ENCODE measurements at regions not wholly inside any gene's neighbourhood (a gene's known extent, or its start where the extent isn't known, plus 50 kb on each side); places are given as distances from the start of the nearest gene placed in this dataset.
"Not testable (repeated sequence)": the region's sequence is repeated elsewhere in the genome, so short reads cannot be mapped to it uniquely, and the experiment has no call there.

DNA sequence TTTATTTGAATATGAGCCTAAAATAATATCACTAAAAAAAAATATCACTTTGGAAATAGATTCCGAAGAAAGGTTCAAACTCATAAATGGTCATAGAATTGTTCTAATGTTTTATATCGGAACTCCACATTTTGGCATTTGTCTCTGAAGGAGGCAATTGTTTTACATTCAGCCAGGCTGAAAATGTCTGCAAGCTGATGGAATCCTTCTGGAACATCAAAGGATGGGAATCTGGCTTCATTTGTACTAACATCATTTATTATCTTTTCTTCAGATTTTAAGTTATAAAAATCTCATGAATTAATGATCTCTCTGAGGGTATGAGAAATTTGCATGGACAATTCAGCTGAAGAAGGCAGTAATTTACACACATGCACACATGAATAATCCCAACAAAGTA, 251.4 kb upstream of the RGMA start:
- DNase-seq: no peak

DNA sequence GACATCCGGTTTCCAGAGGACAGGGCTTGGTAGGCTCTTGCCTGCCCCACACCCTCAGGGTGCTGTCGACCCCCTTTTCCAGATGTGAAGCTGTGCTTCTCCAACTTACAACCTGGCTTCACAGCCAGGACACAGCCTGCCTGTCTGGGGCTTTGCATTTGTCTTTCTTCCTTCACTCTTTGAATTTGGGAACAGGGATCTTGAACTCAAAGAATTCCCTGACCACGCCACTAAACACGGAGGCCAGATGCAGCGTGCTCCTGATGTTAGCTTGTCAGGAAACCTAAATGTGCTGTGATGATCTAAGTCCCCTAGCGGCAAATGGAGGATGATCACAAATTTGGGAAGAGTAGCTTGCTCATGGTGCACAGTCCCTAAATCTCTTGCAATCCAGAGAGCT, 244.8 kb upstream of the RGMA start:
- DNase-seq: no peak

DNA sequence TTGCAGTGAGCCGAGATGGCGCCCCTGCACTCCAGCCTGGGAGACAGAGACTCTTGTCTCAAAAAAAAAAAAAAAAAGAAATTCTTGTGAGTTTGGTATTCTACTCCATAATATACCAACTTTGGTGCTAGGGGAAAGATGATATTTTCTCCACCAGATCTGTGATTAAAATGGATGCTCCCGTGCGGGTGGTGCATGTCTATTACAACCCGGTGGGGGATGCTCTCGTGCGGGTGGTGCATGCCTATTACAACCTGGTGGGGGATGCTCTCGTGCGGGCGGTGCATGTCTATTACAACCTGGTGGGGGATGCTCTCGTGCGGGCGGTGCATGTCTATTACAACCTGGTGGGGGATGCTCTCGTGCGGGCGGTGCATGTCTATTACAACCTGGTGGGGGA, 244.1 kb upstream of the RGMA start:
- DNase-seq: not testable (repeated sequence)

DNA sequence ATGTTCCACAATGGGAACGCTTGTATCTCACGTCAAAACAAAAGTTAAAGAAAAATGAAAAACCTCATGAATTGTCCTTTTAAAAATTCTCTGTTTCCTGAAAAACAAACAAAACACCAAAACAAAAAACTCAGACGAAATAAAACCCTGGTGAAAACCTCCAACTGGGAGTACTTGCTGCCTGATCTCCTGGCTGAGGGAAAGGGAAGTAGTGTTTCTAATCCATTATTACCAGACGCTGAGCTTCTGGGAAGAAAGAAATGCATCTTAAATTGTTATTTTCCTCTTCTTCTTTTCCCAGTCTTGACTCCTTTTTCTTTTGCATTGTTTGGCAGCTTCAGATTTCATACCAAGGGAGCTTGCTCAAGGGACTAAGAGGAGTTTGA, 243.2 kb upstream of the RGMA start:
- DNase-seq: no peak

GRCh38 chr15:93331545-93332167, 242.6 kb upstream of the RGMA start:
- no peak for DNase-seq

- no peak for DNase-seq
Observed at GRCh38 chr15:93330912-93331544, 242.0 kb upstream of the RGMA start.

GRCh38 chr15:93327364-93327763, 238.4 kb upstream of the RGMA start:
- DNase-seq: no peak

GRCh38 chr15:93324186-93324975, 235.4 kb upstream of the RGMA start:
- no peak for DNase-seq

- no peak for DNase-seq
Observed at GRCh38 chr15:93321881-93322282, 232.9 kb upstream of the RGMA start.

- DNase-seq: no peak
Observed at GRCh38 chr15:93319121-93319814, 230.3 kb upstream of the RGMA start.

- DNase-seq: no peak
Observed at GRCh38 chr15:93317772-93318171, 228.8 kb upstream of the RGMA start.

GRCh38 chr15:93314245-93314644, 225.2 kb upstream of the RGMA start:
- DNase-seq: no peak

DNA sequence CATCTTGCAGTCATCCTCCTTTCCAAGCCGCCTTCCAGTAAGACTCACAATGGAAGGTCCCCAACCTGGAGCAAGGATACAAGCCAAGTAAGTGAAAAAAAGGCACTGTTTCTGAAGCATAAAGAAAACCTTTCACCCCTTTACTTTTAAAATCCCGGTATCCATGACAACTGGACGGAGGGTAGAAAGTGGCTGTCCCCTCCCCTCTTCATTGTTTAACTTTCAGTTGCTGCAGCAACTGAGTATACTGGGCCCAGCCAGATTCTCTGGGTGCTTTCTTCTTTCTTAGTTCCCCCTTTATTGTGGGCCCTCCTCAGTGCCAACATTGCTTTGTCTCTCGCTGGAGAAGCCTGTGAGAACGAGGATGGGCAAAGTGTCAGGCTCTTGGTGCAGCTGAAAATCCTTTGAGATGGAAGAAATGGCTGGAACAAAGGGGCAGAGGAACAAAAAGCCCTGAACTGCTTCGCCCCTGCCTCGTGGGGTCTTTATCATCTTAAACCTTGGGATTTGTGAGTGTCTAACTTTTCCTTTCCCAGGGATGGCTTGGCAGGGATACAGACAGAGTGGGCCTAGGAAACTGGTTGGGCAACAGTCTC, 224.0 kb upstream of the RGMA start:
- no peak for DNase-seq

- no peak for DNase-seq
Observed at GRCh38 chr15:93311620-93312019, 222.6 kb upstream of the RGMA start.

DNA sequence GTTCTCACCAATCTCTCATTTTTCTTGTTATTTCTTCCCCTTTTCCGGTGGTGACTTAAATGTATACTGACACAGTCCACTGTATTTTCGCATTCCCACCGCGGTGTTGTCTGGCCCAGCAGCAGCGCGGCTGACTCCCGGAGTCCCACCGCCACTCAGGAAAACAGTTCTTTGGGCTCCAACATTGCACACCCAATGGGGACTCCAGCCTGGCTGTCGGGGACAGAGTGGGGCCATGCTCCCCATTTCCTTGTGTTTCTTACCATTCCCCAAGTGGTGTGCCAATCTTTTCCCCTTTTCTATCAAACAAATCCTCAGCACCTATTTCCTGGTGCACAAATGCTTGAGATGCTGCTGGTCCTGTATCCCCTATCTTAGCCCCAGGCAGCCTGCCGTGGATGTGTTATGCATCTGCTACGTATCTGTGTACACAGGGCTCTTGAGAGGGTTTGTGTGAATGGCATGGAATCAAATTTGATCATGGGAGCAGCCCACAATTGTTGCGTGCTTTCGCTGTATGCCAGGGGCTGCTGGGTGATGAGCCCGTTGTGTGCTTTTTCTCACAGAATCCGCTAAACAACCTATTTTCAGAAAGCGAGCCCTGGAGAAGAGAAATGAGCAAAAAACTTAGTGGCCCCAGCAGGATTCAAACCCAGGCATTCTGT, 219.1 kb upstream of the RGMA start:
- DNase-seq: no peak

DNA sequence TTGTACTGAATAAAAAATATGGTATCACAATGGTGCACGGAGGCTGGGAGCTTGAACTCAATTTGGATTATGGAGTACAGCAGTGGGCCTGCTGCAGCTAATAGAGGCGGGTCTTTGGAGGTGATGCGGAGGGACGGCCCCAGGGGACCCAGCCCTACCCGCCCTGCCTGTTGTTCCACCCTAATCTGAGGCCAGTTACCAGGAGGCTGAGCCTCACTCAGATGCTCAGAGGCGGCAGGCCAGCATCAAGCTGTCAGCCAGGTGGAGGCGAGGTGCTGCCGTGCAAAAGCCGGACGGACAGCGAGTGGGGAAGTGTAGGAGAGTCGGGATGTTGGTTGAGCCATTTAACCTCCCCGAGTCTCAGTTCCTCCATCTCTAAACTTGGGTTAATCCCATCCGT, 218.5 kb upstream of the RGMA start:
- no peak for DNase-seq

DNA sequence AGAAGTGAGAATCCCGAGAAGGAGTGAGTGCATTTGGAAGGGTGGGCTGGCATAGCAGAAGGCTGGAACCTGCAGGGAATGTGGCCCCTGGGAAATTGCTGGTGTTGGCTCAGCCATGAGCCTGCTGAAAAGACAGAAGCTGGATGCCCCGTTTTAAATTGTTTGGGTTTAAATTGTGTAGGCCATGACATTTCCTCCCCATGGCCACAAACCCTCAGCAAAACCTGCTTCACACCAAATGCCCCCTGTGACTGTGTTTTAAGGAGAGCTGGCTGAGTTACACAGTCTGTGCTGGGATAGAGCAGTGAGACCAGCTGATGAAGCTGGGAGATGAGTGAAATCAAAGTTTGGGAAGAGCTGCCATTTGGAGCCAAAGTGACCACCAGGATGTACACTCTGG, 216.3 kb upstream of the RGMA start:
- DNase-seq: no peak

GRCh38 chr15:93302080-93302765, 213.2 kb upstream of the RGMA start:
- DNase-seq: no peak

GRCh38 chr15:93300796-93301195, 211.8 kb upstream of the RGMA start:
- DNase-seq: no peak

DNA sequence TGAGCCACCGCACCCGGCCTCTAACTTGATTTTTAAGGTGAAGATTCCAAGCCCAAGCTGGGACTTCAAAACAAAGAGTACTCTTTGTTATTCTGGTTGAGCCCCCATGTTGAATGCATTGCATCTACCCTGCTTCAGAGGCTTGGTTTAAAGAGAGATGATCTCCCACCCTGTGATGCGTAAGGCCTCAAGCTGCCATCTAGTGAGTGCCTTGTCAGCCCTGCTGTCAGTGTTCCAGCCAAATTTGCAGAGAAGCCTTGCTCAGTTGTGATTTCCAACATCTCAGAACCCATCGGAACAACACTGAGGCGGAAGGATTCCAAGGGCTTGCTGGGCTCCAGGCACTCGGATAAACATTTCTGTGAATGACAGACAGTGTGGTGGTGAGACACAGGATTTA, 210.7 kb upstream of the RGMA start:
- no peak for DNase-seq

GRCh38 chr15:93298901-93299300, 209.9 kb upstream of the RGMA start:
- no peak for DNase-seq
